ENCODE measurements at regions not wholly inside any gene's neighbourhood (a gene's known extent, or its start where the extent isn't known, plus 50 kb on each side); places are given as distances from the start of the nearest gene placed in this dataset.

GRCh38 chr1:238409191-238409850, 518.6 kb upstream of the ZP4 start:
- TF ChIP-seq MAX (IDR thresholded peaks at IDR 0.05) (no peak), REST (IDR thresholded peaks at IDR 0.05) (no peak), SP1 (IDR thresholded peaks at IDR 0.05) (no peak), TAF1 (conservative IDR thresholded peaks at IDR 0.05) (no peak), CTCF (IDR thresholded peaks at IDR 0.05; ENCODE audit: low read depth, low read length, missing input control) (no peak)
